ENCODE measurements at regions not wholly inside any gene's neighbourhood (a gene's known extent, or its start where the extent isn't known, plus 50 kb on each side); places are given as distances from the start of the nearest gene placed in this dataset.

DNA sequence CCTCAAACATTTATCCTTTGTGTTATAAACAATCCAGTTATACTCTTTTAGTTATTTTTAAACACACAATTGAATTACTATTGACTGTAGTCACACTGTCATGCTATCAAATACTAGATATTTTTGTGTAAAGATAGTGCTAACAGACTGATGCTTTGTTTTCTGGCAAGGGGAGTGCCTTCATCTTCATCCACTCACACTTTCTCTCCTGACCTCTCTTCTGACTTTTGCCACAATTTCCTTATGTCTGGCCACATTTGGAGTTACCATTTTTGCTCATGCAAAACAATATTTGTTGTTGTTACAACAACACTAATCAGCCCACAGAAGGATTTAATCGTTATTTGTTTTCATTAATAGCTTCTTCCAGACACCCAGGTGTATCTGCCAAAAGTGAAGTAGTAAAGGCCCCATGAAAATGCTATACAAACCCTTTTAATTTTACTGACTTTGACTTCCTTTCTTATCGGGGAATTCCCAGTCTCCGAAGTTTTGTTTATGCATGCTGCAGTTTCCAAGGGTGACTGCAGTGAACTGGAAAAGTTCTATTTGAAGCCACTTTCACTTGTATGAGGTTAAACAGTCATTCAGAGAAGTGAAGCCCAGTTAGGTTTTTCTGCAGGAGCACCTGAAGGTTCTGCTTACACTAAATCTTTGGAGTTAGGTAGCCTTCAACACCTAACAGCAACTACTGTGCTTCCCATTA, 66.1 kb upstream of the FRY start:
- DNase-seq (ENCODE audit: low spot score) (no peak), ATAC-seq (ENCODE audit: low FRiP score) (peak; percentile 59)
- TF ChIP-seq, protein P1, sequence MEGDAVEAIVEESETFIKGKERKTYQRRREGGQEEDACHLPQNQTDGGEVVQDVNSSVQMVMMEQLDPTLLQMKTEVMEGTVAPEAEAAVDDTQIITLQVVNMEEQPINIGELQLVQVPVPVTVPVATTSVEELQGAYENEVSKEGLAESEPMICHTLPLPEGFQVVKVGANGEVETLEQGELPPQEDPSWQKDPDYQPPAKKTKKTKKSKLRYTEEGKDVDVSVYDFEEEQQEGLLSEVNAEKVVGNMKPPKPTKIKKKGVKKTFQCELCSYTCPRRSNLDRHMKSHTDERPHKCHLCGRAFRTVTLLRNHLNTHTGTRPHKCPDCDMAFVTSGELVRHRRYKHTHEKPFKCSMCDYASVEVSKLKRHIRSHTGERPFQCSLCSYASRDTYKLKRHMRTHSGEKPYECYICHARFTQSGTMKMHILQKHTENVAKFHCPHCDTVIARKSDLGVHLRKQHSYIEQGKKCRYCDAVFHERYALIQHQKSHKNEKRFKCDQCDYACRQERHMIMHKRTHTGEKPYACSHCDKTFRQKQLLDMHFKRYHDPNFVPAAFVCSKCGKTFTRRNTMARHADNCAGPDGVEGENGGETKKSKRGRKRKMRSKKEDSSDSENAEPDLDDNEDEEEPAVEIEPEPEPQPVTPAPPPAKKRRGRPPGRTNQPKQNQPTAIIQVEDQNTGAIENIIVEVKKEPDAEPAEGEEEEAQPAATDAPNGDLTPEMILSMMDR (IDR thresholded peaks at IDR 0.05): no peak

DNA sequence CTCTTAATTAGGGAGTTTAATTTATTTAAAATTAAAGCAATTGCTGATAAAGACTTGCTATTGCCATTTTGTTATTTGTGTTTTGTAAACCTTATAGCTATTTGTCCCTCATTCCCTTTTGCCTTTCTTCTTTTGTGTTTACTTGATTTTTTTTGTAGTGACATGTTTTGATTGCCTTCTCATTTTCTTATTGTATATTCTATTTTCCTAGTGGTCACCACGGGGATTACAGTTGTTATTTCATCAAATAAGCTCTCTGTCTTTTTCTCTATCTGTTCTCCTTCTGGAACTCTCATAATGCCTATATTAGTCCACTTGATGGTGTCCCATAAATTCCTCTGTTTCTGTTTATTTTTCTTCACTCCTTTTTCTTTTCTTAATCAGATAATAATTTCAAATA, 64.4 kb upstream of the FRY start:
- TF ChIP-seq, protein P1 (IDR thresholded peaks at IDR 0.05): no peak
- no peak for ATAC-seq (ENCODE audit: low FRiP score)
- DNase-seq (ENCODE audit: low spot score): no peak

DNA sequence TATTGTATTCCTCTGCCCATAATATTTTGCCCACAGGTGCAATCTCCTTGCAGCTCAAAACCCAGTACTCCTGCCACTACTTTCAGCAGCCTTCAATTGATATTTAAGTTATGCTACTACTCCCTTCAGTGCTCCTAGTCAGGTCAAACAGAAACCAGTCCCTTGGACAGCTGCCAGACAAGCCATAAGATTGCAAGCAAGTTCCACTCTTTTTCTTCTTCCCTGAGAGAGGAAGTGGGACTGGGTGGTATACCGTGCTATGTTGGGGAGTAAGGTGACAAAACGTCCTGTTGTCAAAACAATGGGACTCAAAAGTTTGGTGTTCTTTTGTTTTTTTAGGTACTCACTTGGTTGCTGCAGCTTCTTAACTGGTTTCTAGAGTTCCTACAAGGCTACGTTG, 63.1 kb upstream of the FRY start:
- ATAC-seq (ENCODE audit: low FRiP score) (no peak), DNase-seq (ENCODE audit: low spot score) (no peak)
- TF ChIP-seq, protein P1 (IDR thresholded peaks at IDR 0.05): no peak

DNA sequence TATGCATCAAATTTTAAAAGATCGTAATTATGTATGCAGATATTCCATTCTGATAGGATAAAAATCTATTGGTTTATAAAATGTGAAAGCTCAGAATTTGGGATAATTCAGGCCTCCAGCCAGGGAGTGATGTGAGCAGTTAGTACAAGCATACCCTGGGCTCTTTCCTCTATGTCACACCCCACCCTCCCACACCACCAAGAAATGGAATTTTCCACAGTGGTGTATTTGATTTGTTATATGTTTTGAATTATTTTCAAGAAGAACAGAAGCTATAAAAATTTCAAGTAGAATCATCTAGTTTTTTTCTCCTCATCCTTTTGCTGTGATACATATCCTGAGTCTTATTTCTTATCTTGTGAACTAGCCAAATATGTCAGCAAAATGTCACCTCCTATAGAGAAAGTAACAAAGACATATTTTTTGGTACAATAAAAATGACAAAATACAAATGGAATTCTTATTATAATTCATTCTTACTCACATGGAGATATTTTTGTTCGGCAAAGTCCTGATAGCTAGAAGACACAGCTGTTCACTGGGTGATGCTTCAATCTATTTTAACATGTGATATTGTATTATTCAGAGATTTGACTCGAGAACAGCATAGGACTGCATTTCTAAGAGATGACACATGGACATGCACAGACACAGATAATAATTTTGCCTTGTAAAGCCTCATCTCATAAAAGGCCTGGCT, 61.2 kb upstream of the FRY start:
- TF ChIP-seq, protein P1 (IDR thresholded peaks at IDR 0.05): no peak
- DNase-seq (ENCODE audit: low spot score): no peak
- ATAC-seq (ENCODE audit: low FRiP score): no peak

DNA sequence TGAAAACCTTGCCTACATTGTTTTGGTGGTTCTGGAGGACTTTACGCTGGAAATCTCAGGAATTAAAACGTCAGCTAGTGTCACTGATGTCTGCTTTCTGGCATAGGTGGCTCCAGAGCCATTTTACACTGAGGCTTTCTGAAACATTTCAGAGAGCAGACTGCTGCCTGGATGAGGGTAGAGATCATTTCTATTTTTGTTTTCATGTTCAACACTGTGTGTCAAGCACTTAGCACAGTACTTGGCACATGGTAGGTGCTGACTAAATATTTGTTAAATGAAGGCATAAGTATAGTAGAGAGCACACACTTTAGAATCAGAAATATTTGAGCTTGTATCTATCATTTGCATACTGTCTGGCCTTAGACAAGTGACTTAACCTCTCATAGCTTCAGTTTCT, 59.1 kb upstream of the FRY start:
- TF ChIP-seq, protein P1 (IDR thresholded peaks at IDR 0.05): no peak
- ATAC-seq (ENCODE audit: low FRiP score): no peak
- DNase-seq (ENCODE audit: low spot score): no peak

DNA sequence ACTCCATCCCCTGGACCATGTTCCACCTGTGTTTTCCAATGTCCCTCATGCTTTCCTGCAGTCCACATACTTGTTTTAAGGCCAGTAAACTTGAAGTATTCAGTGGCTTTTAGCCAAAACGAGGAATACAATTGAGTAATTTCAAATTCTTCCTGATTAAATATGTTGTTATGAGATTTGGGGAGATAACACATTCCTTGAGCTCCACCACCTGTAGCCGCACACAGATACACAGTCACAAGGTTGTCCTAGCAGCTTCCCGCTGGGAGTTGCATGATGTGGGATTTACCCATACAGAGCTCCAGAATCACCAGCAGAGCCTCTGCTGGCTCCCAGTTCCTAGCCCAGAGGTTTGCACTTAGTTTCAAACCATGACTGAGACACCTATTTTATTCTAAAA, 53.6 kb upstream of the FRY start:
- TF ChIP-seq, protein P1 (IDR thresholded peaks at IDR 0.05): no peak
- ATAC-seq (ENCODE audit: low FRiP score): no peak
- no peak for DNase-seq (ENCODE audit: low spot score)

DNA sequence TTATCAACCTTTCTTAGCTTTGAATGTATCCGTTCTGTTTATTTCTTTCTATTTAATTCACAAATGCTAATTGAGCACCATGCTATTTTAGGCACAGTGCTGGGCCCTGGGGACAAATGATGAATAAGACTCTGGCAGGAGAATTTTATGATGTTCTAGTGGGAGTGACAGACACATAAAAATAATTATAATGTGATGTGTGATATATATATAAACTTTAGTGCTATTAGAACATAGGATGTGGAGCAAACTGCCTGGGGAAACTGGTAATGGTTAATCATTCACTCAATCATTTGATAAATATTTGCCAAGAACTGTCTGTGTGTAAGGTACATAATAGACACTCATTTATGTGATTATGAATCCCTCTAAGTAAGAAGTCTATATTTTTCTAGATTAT, 50.7 kb upstream of the FRY start:
- TF ChIP-seq, protein P1 (IDR thresholded peaks at IDR 0.05): no peak
- DNase-seq (ENCODE audit: low spot score) (no peak), ATAC-seq (ENCODE audit: low FRiP score) (no peak)

All from omental fat pad (tissue), 3 donors.